IMR-90 (cell line): ENCODE measurements at regions not wholly inside any gene's neighbourhood (a gene's known extent, or its start where the extent isn't known, plus 50 kb on each side); places are given as distances from the start of the nearest gene placed in this dataset.

Experiments
- ATAC-seq: fragments of 200-7000 bp; cut with Tn5 transposase; 2 replicates; pipeline ENCODE4 v1.9.1; 2020; ENCODE audit warnings: low read depth, mild to moderate bottlenecking, moderate library complexity
- BruUV-seq: library from RNA; stranded (reverse); fragments of 400-500 nt; replicated peaks from 2 replicates; lab custom pipeline; 2021; lab: Mats Ljungman, UMichigan
- CTCF ChIA-PET: fragments of 300-600 bp; formaldehyde crosslinking; extraction: SDS; loops from one replicate; lab custom pipeline; 2021; ENCODE audit warnings: antibody characterized with exemption; lab: Yijun Ruan, JAX
- POLR2A ChIA-PET: fragments of 300-600 bp; sonication (Branson Sonifier 250); formaldehyde crosslinking; loops from one replicate; lab custom pipeline; 2022; ENCODE audit warnings: antibody characterized with exemption; ENCODE audit not compliant: unreplicated experiment; lab: Charles Lee
- DNase-seq: peaks from one replicate; pipeline ENCODE4 v3.0.0; 2013
- H2AFZ ChIP-seq: replicated peaks from 2 replicates; pipeline ENCODE3; 2013; ENCODE audit warnings: low read length, mild to moderate bottlenecking; ENCODE audit not compliant: poor library complexity
- H2AK5ac ChIP-seq: 2 replicates; pipeline ENCODE4 v1.6.1; 2013; ENCODE audit warnings: low read depth, low read length, inconsistent platforms
- H2AK9ac ChIP-seq: replicated peaks from 2 replicates; pipeline ENCODE3; 2013; ENCODE audit warnings: mild to moderate bottlenecking, low read depth, low read length, moderate library complexity; ENCODE audit not compliant: poor library complexity
- H2BK120ac ChIP-seq: 2 replicates; pipeline ENCODE4 v1.6.1; 2013; ENCODE audit warnings: low read depth, low read length, inconsistent platforms
- H2BK15ac ChIP-seq: 3 replicates; pipeline ENCODE4 v1.6.1; 2013; ENCODE audit warnings: low read depth, low read length, inconsistent platforms
- H2BK20ac ChIP-seq: 2 replicates; pipeline ENCODE4 v1.6.1; 2013; ENCODE audit warnings: low read depth, mild to moderate bottlenecking, inconsistent platforms, low read length, moderate library complexity
- H2BK5ac ChIP-seq: 2 replicates; pipeline ENCODE4 v1.6.1; 2013; ENCODE audit warnings: mild to moderate bottlenecking, low read depth, low read length, inconsistent platforms; ENCODE audit not compliant: poor library complexity, severe bottlenecking
- H3K14ac ChIP-seq: replicated peaks from 2 replicates; pipeline ENCODE4 v1.6.1; 2013; ENCODE audit warnings: low read depth, low read length, inconsistent platforms
- H3K18ac ChIP-seq: 2 replicates; pipeline ENCODE4 v1.6.1; 2013; ENCODE audit warnings: low read depth, low read length, control low read depth
- H3K23ac ChIP-seq: 2 replicates; pipeline ENCODE4 v1.6.1; 2013; ENCODE audit warnings: low read depth, low read length, inconsistent platforms
- H3K27ac ChIP-seq: 2 replicates; pipeline ENCODE4 v1.5.1; 2013; ENCODE audit warnings: mild to moderate bottlenecking, control low read depth, low read length; ENCODE audit not compliant: insufficient read depth
- H3K27me3 ChIP-seq: 2 replicates; pipeline ENCODE4 v1.6.1; 2013; ENCODE audit warnings: low read length; ENCODE audit not compliant: control insufficient read depth, insufficient read depth
- H3K36me3 ChIP-seq: 2 replicates; pipeline ENCODE4 v1.6.1; 2013; ENCODE audit warnings: low read length, mixed read lengths; ENCODE audit not compliant: control insufficient read depth, insufficient read depth
- H3K4ac ChIP-seq: 2 replicates; pipeline ENCODE4 v1.6.1; 2013; ENCODE audit warnings: low read depth, low read length, inconsistent platforms
- H3K4me1 ChIP-seq: 2 replicates; pipeline ENCODE4 v1.6.1; 2013; ENCODE audit warnings: low read length, mixed read lengths; ENCODE audit not compliant: control insufficient read depth, insufficient read depth
- H3K4me2 ChIP-seq: 2 replicates; pipeline ENCODE4 v1.6.1; 2013; ENCODE audit warnings: low read depth, mild to moderate bottlenecking, control low read depth, low read length, moderate library complexity
- H3K4me3 ChIP-seq: 2 replicates; pipeline ENCODE4 v1.5.1; 2013; ENCODE audit warnings: low read depth, mild to moderate bottlenecking, control low read depth, low read length, moderate library complexity; ENCODE audit not compliant: insufficient read depth
- H3K56ac ChIP-seq: 2 replicates; pipeline ENCODE4 v1.6.1; 2013; ENCODE audit warnings: low read length, inconsistent platforms; ENCODE audit not compliant: insufficient read depth; ENCODE audit errors: extremely low read depth
- H3K79me1 ChIP-seq, 2 experiments: 2 replicates each; pipeline ENCODE4 v1.6.1; 2013; ENCODE audit warnings: low read length in 2 of 2, inconsistent platforms in 1 of 2, low read depth in 1 of 2
- H3K9ac ChIP-seq: 2 replicates; pipeline ENCODE4 v1.6.1; 2013; ENCODE audit warnings: low read depth, low read length, control low read depth
- H3K9me1 ChIP-seq: 2 replicates; pipeline ENCODE4 v1.6.1; 2013; ENCODE audit warnings: low read length, inconsistent platforms; ENCODE audit not compliant: insufficient read depth
- H3K9me3 ChIP-seq: 2 replicates; pipeline ENCODE4 v1.6.1; 2013; ENCODE audit warnings: low read length; ENCODE audit not compliant: control insufficient read depth, insufficient read depth
- H4K20me1 ChIP-seq: 2 replicates; pipeline ENCODE4 v1.6.1; 2013; ENCODE audit warnings: low read length, inconsistent platforms; ENCODE audit not compliant: insufficient read depth
- H4K5ac ChIP-seq: 2 replicates; pipeline ENCODE4 v1.6.1; 2013; ENCODE audit warnings: mild to moderate bottlenecking, low read depth, low read length, control low read depth
- H4K8ac ChIP-seq, 2 experiments: 2 replicates each; pipeline ENCODE4 v1.6.1; 2013; ENCODE audit warnings: low read depth in 2 of 2, low read length in 2 of 2, control low read depth in 1 of 2, inconsistent platforms in 1 of 2
- H4K91ac ChIP-seq: 2 replicates; pipeline ENCODE4 v1.6.1; 2013; ENCODE audit warnings: low read depth, low read length, inconsistent platforms; ENCODE audit not compliant: insufficient read depth
- BHLHE40 ChIP-seq: fragments of 150-350 bp; IDR thresholded peaks from 2 replicates; pipeline ENCODE4 v1.6.1; 2016; ENCODE audit warnings: mild to moderate bottlenecking, low read depth, low read length
- CEBPB ChIP-seq: IDR thresholded peaks from 2 replicates; pipeline ENCODE4 v1.6.1; 2012; ENCODE audit warnings: low read depth, low read length, improper control_type of control experiment
- CHD1 ChIP-seq: IDR thresholded peaks from 2 replicates; pipeline ENCODE4 v1.6.1; 2012; ENCODE audit warnings: low read depth, low read length, improper control_type of control experiment
- CTCF ChIP-seq: conservative IDR thresholded peaks from 2 replicates; pipeline ENCODE4 v1.5.1; 2012; ENCODE audit warnings: mild to moderate bottlenecking, low read depth, low read length, improper control_type of control experiment
- ELK1 ChIP-seq: fragments of 150-350 bp; IDR thresholded peaks from 2 replicates; pipeline ENCODE4 v1.6.1; 2016; ENCODE audit warnings: low read depth, mild to moderate bottlenecking, low read length, moderate library complexity, borderline replicate concordance
- FOS ChIP-seq: fragments of 150-350 bp; IDR thresholded peaks from 2 replicates; pipeline ENCODE4 v1.6.1; 2016; ENCODE audit warnings: low read depth, low read length
- MAFK ChIP-seq: IDR thresholded peaks from 2 replicates; pipeline ENCODE4 v1.6.1; 2012; ENCODE audit warnings: low read depth, low read length, improper control_type of control experiment
- MAZ ChIP-seq: IDR thresholded peaks from 2 replicates; pipeline ENCODE4 v1.6.1; 2012; ENCODE audit warnings: low read depth, mild to moderate bottlenecking, low read length, improper control_type of control experiment, moderate library complexity, borderline replicate concordance
- MXI1 ChIP-seq: IDR thresholded peaks from 2 replicates; pipeline ENCODE4 v1.6.1; 2012; ENCODE audit warnings: low read depth, mild to moderate bottlenecking, low read length, moderate library complexity, borderline replicate concordance
- POLR2A ChIP-seq: IDR thresholded peaks from 2 replicates; pipeline ENCODE4 v1.6.1; 2012; ENCODE audit warnings: mild to moderate bottlenecking, low read depth, low read length
- RAD21 ChIP-seq: IDR thresholded peaks from 2 replicates; pipeline ENCODE4 v1.6.1; 2012; ENCODE audit warnings: low read length, improper control_type of control experiment
- RCOR1 ChIP-seq: IDR thresholded peaks from 2 replicates; pipeline ENCODE4 v1.6.1; 2012; ENCODE audit warnings: mild to moderate bottlenecking, low read length, improper control_type of control experiment; ENCODE audit not compliant: insufficient replicate concordance
- RFX5 ChIP-seq: IDR thresholded peaks from 2 replicates; pipeline ENCODE4 v1.8.0; 2012; ENCODE audit warnings: low read depth, mild to moderate bottlenecking, low read length, moderate library complexity
- SMC3 ChIP-seq: fragments of 150-350 bp; IDR thresholded peaks from 2 replicates; pipeline ENCODE4 v1.6.1; 2016; ENCODE audit warnings: low read depth, mild to moderate bottlenecking, antibody characterized with exemption, low read length, moderate library complexity
- USF2 ChIP-seq: fragments of 150-350 bp; IDR thresholded peaks from 2 replicates; pipeline ENCODE4 v1.6.1; 2017; ENCODE audit warnings: mild to moderate bottlenecking, antibody characterized with exemption, low read length, low read depth
- WGBS, 2 experiments: methylation state at CpG; one replicate each; pipeline versions ENCODE4 v1.1.5 to v1.1.7; 2013; ENCODE audit warnings: missing lambda C conversion rate in 2 of 2; ENCODE audit not compliant: insufficient read length in 1 of 2; ENCODE audit errors: extremely low coverage in 2 of 2; 5-methylcytosine and 5-hydroxymethylcytosine counted together
- dilution Hi-C: fragments of 300-500 bp; cut with HindIII; formaldehyde crosslinking; loops from one replicate; pipeline ENCODE4 v1.14.3; 2018; ENCODE audit warnings: low sequenced_read_pairs; ENCODE audit not compliant: unreplicated experiment
- in situ Hi-C: fragments of 300-500 bp; cut with MboI; formaldehyde crosslinking; loops from 3 replicates; pipeline ENCODE4 v1.14.3; 2019; ENCODE audit warnings: low sequenced_read_pairs, inconsistent platforms, mixed read lengths
- intact Hi-C: fragments of 100-400 bp; cut with micrococcal nuclease; formaldehyde crosslinking; loops from 2 replicates; pipeline ENCODE4 v1.10.0; 2022

- Histone ChIP-seq H3K4me2 (peak overlapping the region; percentile 13; the same call in 1 of the 2 replicates), H3K4me3 (no peak overlapping the region), H4K20me1 (no peaks in the 10 kb centered on the region), H3K23ac (no peak overlapping the region), H3K4ac (0 out of 2 replicates have a peak overlapping the region, but pooled peaks have one; percentile 9), H3K9me3 (no peaks in the 10 kb centered on the region), H3K4me1 (peaks cover 7% of the 10 kb centered on the region), H3K56ac (no peak overlapping the region), H3K36me3 (no peaks in the 10 kb centered on the region), H2BK20ac (peak overlapping the region; percentile 20; the same call in 1 of the 2 replicates), H3K27me3 (no peaks in the 10 kb centered on the region), H3K18ac (peak overlapping the region; percentile 68; the same call in 1 of the 2 replicates), H2AFZ (no peak overlapping the region), H4K91ac (no peak overlapping the region), H3K79me1 (0 out of 4 replicates have a peak, but pooled peaks cover 0 to under 1% of the 10 kb centered on the region in 2 experiments), H3K14ac (no peak overlapping the region), H2AK9ac (no peak overlapping the region), H2BK15ac (0 out of 3 replicates have a peak overlapping the region, but pooled peaks have one; percentile 15), H3K9ac (no peak overlapping the region), H2AK5ac (no peak overlapping the region; the same call in 1 of the 2 replicates), H3K9me1 (no peaks in the 10 kb centered on the region), H2BK120ac (no peak overlapping the region; the same call in 1 of the 2 replicates), H3K27ac (no peak overlapping the region), H4K5ac (peak overlapping the region; percentile 25; the same call in 1 of the 2 replicates), H4K8ac (0 out of 4 replicates have a peak overlapping the region, but pooled peaks of 1 of the 2 experiments have one; percentile 35), H2BK5ac (no peak overlapping the region)
- dilution Hi-C loops (no loop called here), in situ Hi-C loops (no loop called here), intact Hi-C loops (no loop called here)
- WGBS, 2 experiments: no CpG with 5 or more reads among the region's 8 CpGs
- ATAC-seq (no peak), DNase-seq (peak; percentile 26)
- ChIA-PET CTCF (no interaction called here), POLR2A (no interaction called here)
- BruUV-seq: no TSS peak
- TF ChIP-seq USF2 (no peak), SMC3 (no peak), ELK1 (no peak), CHD1 (no peak), RCOR1 (no peak), POLR2A (no peak), RAD21 (no peak), MAFK (no peak), CEBPB (no peak), RFX5 (no peak), CTCF (no peak), MXI1 (no peak), MAZ (no peak), BHLHE40 (no peak), FOS (no peak)
These were observed 75.2 kb downstream of the GJA1 start for GRCh38 chr6:121510568-121511177.
